K562 (cell line): ENCODE measurements at regions not wholly inside any gene's neighbourhood (a gene's known extent, or its start where the extent isn't known, plus 50 kb on each side); places are given as distances from the start of the nearest gene placed in this dataset.

Experiments
- ATAC-seq: fragments of 200-7000 bp; cut with Tn5 transposase; 3 replicates; pipeline ENCODE4 v1.9.1; 2020; ENCODE audit warnings: moderate library complexity
- BruUV-seq: library from RNA; stranded (reverse); fragments of 400-500 nt; replicated peaks from 2 replicates; lab custom pipeline; 2021; lab: Mats Ljungman, UMichigan
- CTCF ChIA-PET: fragments of 300-600 bp; formaldehyde crosslinking; extraction: SDS; loops from one replicate; lab custom pipeline; 2021; ENCODE audit warnings: low intra/inter-chr PET ratio; lab: Yijun Ruan, JAX
- POLR2A ChIA-PET: fragments of 300-600, 350-650 bp; sonication (Branson Sonifier 250); formaldehyde crosslinking; extraction: SDS; loops from one replicate; lab custom pipeline; 2021; ENCODE audit warnings: antibody characterized with exemption, inconsistent platforms; lab: Yijun Ruan, JAX
- DNase-seq, 4 experiments: peaks; one replicate each; pipeline versions ENCODE4 v3.0.0 to v3.0.0-alpha.2; 2011 to 2018; ENCODE audit warnings: low spot score in 3 of 4, mixed read lengths in 3 of 4; ENCODE audit errors: extremely low read depth in 1 of 4
- FAIRE-seq: peaks from 2 replicates; lab custom pipeline; 2011; peaks lifted over from hg19 to GRCh38; lab: Jason Lieb, UNC
- H2AFZ ChIP-seq: 2 replicates; pipeline ENCODE4 v1.6.0; 2011; ENCODE audit warnings: low read depth, low read length, control low read depth, inconsistent platforms
- H3K27ac ChIP-seq: fragments of 200-600 bp; 3 replicates; pipeline ENCODE4 v1.8.0; 2011; ENCODE audit warnings: low read depth, mild to moderate bottlenecking, control low read depth, inconsistent platforms, low read length, moderate library complexity, mixed read lengths; ENCODE audit errors: extremely low read depth
- H3K27me3 ChIP-seq, 2 experiments: fragments of 300-600 bp in 1 of 2; 2 replicates in 1 of 2; 3 replicates in 1 of 2; pipeline versions ENCODE4 v1.6.0 to v1.8.0; 2011; ENCODE audit warnings: inconsistent platforms in 2 of 2, low read length in 2 of 2, mild to moderate bottlenecking in 1 of 2, mixed read lengths in 1 of 2, moderate library complexity in 1 of 2; ENCODE audit not compliant: control insufficient read depth in 2 of 2, insufficient read depth in 2 of 2
- H3K36me3 ChIP-seq: fragments of 300-600 bp; 3 replicates; pipeline ENCODE4 v1.8.0; 2011; ENCODE audit warnings: mild to moderate bottlenecking, low read length, inconsistent platforms; ENCODE audit not compliant: control insufficient read depth, insufficient read depth
- H3K4me1 ChIP-seq, 2 experiments: fragments of 200-600 bp in 1 of 2; replicated peaks in 1 of 2; 2 replicates in 1 of 2; 3 replicates in 1 of 2; pipeline versions ENCODE4 v1.5.1 to v1.8.0; 2011; ENCODE audit warnings: inconsistent platforms in 2 of 2, low read length in 2 of 2, mild to moderate bottlenecking in 1 of 2, mixed read lengths in 1 of 2, moderate library complexity in 1 of 2; ENCODE audit not compliant: control insufficient read depth in 2 of 2, insufficient read depth in 2 of 2
- H3K4me2 ChIP-seq: 2 replicates; pipeline ENCODE4 v1.6.1; 2011; ENCODE audit warnings: low read length, control low read depth, inconsistent platforms, mixed read lengths; ENCODE audit not compliant: insufficient read depth
- H3K4me3 ChIP-seq: fragments of 200-600 bp; sonication (generic), shearing (Covaris generic); 2 replicates; pipeline ENCODE4 v1.5.1; 2016; ENCODE audit warnings: control low read depth, inconsistent platforms
- H3K79me2 ChIP-seq: fragments of 200-600 bp; 3 replicates; pipeline ENCODE4 v1.8.0; 2011; ENCODE audit warnings: low read length, inconsistent platforms; ENCODE audit not compliant: control insufficient read depth, insufficient read depth
- H3K9ac ChIP-seq, 2 experiments: 2 replicates each; pipeline versions ENCODE4 v1.6.0 to v1.6.1; 2011; ENCODE audit warnings: low read depth in 2 of 2, low read length in 2 of 2, control low read depth in 1 of 2, inconsistent platforms in 1 of 2, mild to moderate bottlenecking in 1 of 2, mixed read lengths in 1 of 2; ENCODE audit not compliant: insufficient read depth in 1 of 2
- H3K9me1 ChIP-seq: one replicate; pipeline ENCODE4 v1.6.0; 2011; ENCODE audit warnings: inconsistent platforms, mild to moderate bottlenecking, low read length, moderate library complexity; ENCODE audit not compliant: control insufficient read depth, insufficient read depth
- H3K9me3 ChIP-seq: replicated peaks from 2 replicates; pipeline ENCODE4 v1.5.1; 2011; ENCODE audit warnings: low read depth, low read length, inconsistent platforms; ENCODE audit not compliant: control insufficient read depth, insufficient read depth
- H4K20me1 ChIP-seq: replicated peaks from 2 replicates; pipeline ENCODE4 v1.6.1; 2011; ENCODE audit warnings: low read length, inconsistent platforms, mixed read lengths; ENCODE audit not compliant: control insufficient read depth, insufficient read depth
- ARID2 ChIP-seq: fragments of 450-650 bp; IDR thresholded peaks from 2 replicates; pipeline ENCODE4 v1.6.1; 2017; ENCODE audit warnings: antibody characterized with exemption, mild to moderate bottlenecking
- MITF ChIP-seq: IDR thresholded peaks from 2 replicates; pipeline ENCODE4 v1.6.1; 2014; ENCODE audit warnings: antibody characterized with exemption
- POU5F1 ChIP-seq: fragments of 150-350 bp; IDR thresholded peaks from 2 replicates; pipeline ENCODE4 v1.6.1; 2014; ENCODE audit warnings: borderline replicate concordance, low read length, low read depth, mild to moderate bottlenecking; ENCODE audit not compliant: partially characterized antibody
- STAT5A ChIP-seq: IDR thresholded peaks from 2 replicates; pipeline ENCODE4 v1.6.1; 2012; ENCODE audit warnings: low read length, inconsistent platforms, borderline replicate concordance
- TSHZ1 ChIP-seq: fragments of 250-450 bp; sonication (Bioruptor Pico); IDR thresholded peaks from 2 replicates; pipeline ENCODE4 v1.4.0; 2020; ENCODE audit warnings: mild to moderate bottlenecking, moderate library complexity
- ZBTB33 ChIP-seq: sonication (generic); formaldehyde crosslinking; IDR thresholded peaks from 2 replicates; pipeline ENCODE4 v1.8.1; 2023; ENCODE audit warnings: mild to moderate bottlenecking, missing genetic modification reagents
- ZNF121 ChIP-seq: sonication (generic); formaldehyde crosslinking; conservative IDR thresholded peaks from 2 replicates; pipeline ENCODE4 v1.8.0; 2022; ENCODE audit warnings: missing genetic modification reagents
- ZNF57 ChIP-seq: fragments of 450-650 bp; formaldehyde crosslinking; IDR thresholded peaks from 2 replicates; pipeline ENCODE4 v1.4.0; 2020; ENCODE audit warnings: mild to moderate bottlenecking, moderate library complexity
- ZNF76 ChIP-seq: fragments of 250-450 bp; sonication (Bioruptor Pico); IDR thresholded peaks from 2 replicates; pipeline ENCODE4 v1.4.0; 2020; ENCODE audit warnings: mild to moderate bottlenecking, moderate library complexity, borderline replicate concordance
- WGBS: fragments of 100-300 bp; shearing (Covaris generic); methylation state at CpG from one replicate; pipeline ENCODE4 v1.1.6; 2016; ENCODE audit warnings: low coverage, mixed read lengths; ENCODE audit not compliant: insufficient coverage; ENCODE audit errors: missing lambda C conversion rate; 5-methylcytosine and 5-hydroxymethylcytosine counted together
- in situ Hi-C: fragments of 300-500 bp; cut with MboI; formaldehyde crosslinking; loops from 4 replicates; pipeline ENCODE4 v1.15.0; 2018; ENCODE audit warnings: inconsistent platforms, mixed read lengths
- intact Hi-C: fragments of 100-400 bp; cut with micrococcal nuclease; formaldehyde crosslinking; loops from 2 replicates; pipeline ENCODE4 v1.14.2; 2022

- WGBS: 50% methylated on average over 1 of the region's 4 CpGs
- H3K4me3 ChIP-seq: no peak overlapping the region
- H3K27me3 ChIP-seq: peaks cover 0 to 17% of the 10 kb centered on the region in 2 experiments; a peak in 2 of 5 replicates
- H3K9ac ChIP-seq: no peak overlapping the region
- TF ChIP-seq MITF (no peak), STAT5A (no peak), ZNF76 (no peak)
- H3K4me2 ChIP-seq: no peak overlapping the region
- ChIA-PET POLR2A (interaction anchor here (0.7 kb wide), 2 partner anchors 19 to 191 kb away, joined by 3 read pairs; no protein-coding TSS in a partner anchor), CTCF (no interaction called here)
- H3K79me2 ChIP-seq: no peaks in the 10 kb centered on the region
- DNase-seq (no peak), ATAC-seq (no peak), FAIRE-seq (no peak)
- H2AFZ ChIP-seq: no peak overlapping the region
- no peaks in the 10 kb centered on the region for H3K36me3 ChIP-seq
- in situ Hi-C loops (no loop called here), intact Hi-C loops (no loop called here)
- no peaks in the 10 kb centered on the region for H4K20me1 ChIP-seq
- no peak overlapping the region for H3K27ac ChIP-seq
- H3K9me3 ChIP-seq: no peaks in the 10 kb centered on the region; the same call in 1 of the 2 replicates
- peaks cover 3 to 26% of the 10 kb centered on the region in 2 experiments for H3K4me1 ChIP-seq
- H3K9me1 ChIP-seq: no peaks in the 10 kb centered on the region
- BruUV-seq: no TSS peak
Observed at GRCh38 chr3:71910108-71910507, 125.2 kb upstream of the PROK2 start.

- H3K27me3 ChIP-seq: peaks cover 0 to 24% of the 10 kb centered on the region in 2 experiments; a peak in 2 of 5 replicates
- in situ Hi-C loops: no loop called here
Observed at GRCh38 chr3:71907996-71908395, 123.0 kb upstream of the PROK2 start.

More at GRCh38 chr3:71907996-71908395, 123.0 kb upstream of the PROK2 start:
- no peak overlapping the region for H2AFZ ChIP-seq
- ATAC-seq (no peak), DNase-seq (no peak), FAIRE-seq (no peak)
- no peaks in the 10 kb centered on the region for H3K79me2 ChIP-seq
- ChIA-PET POLR2A (no interaction called here), CTCF (no interaction called here)
- H3K36me3 ChIP-seq: no peaks in the 10 kb centered on the region
- no peak overlapping the region for H3K4me2 ChIP-seq
- H3K4me3 ChIP-seq: no peak overlapping the region
- 19% methylated on average over 5 of the region's 14 CpGs for whole genome bisulfite sequencing
- H4K20me1 ChIP-seq: no peaks in the 10 kb centered on the region
- H3K9me1 ChIP-seq: no peaks in the 10 kb centered on the region
- intact Hi-C loops: no loop called here
- H3K9ac ChIP-seq: no peak overlapping the region
- H3K4me1 ChIP-seq: peaks cover 3 to 18% of the 10 kb centered on the region in 2 experiments
- H3K9me3 ChIP-seq: no peaks in the 10 kb centered on the region; the same call in 1 of the 2 replicates
- H3K27ac ChIP-seq: no peak overlapping the region
- no peak for TF ChIP-seq ARID2
- TF ChIP-seq ZBTB33 (CRISPR knock-in tag): no peak
- no peak for TF ChIP-seq TSHZ1 (CRISPR knock-in tag)
- no peak for TF ChIP-seq ZNF121
- no peak for TF ChIP-seq ZNF57 (CRISPR knock-in tag)
- TF ChIP-seq POU5F1: no peak
- no TSS peak for BruUV-seq
